BE2C (cell line): ENCODE measurements at regions not wholly inside any gene's neighbourhood (a gene's known extent, or its start where the extent isn't known, plus 50 kb on each side); places are given as distances from the start of the nearest gene placed in this dataset.

Experiments
- DNase-seq: peaks from one replicate; pipeline ENCODE4 v3.0.0-alpha.2; 2020
- H3K27me3 ChIP-seq: fragments of 250-450 bp; sonication (Bioruptor Pico); 2 replicates; pipeline ENCODE4 v1.5.1; 2020; ENCODE audit warnings: mild to moderate bottlenecking
- H3K36me3 ChIP-seq: fragments of 250-450 bp; sonication (Bioruptor Pico); 2 replicates; pipeline ENCODE4 v1.5.1; 2020; ENCODE audit warnings: mild to moderate bottlenecking
- H3K4me1 ChIP-seq: fragments of 250-450 bp; sonication (Bioruptor Pico); 2 replicates; pipeline ENCODE4 v1.5.1; 2020
- H3K4me3 ChIP-seq: 2 replicates; pipeline ENCODE4 v1.5.1; 2011; ENCODE audit warnings: low read depth, low read length
- H3K9me3 ChIP-seq: fragments of 250-450 bp; sonication (Bioruptor Pico); 2 replicates; pipeline ENCODE4 v1.5.1; 2020
- TF ChIP-seq, protein P1 (sequence below): IDR thresholded peaks from 2 replicates; pipeline ENCODE4 v1.5.1; 2012; ENCODE audit warnings: mild to moderate bottlenecking, low read depth, low read length

GRCh38 chr10:123507298-123507697, 158.9 kb upstream of the GPR26 start:
- H3K27me3 ChIP-seq, result peaks cover 96% of the 10 kb centered on the region
- H3K4me3 ChIP-seq, result no peak overlapping the region
- H3K4me1 ChIP-seq, result no peaks in the 10 kb centered on the region
- no peak for DNase-seq
- no peaks in the 10 kb centered on the region for H3K9me3 ChIP-seq
- TF ChIP-seq, protein P1, sequence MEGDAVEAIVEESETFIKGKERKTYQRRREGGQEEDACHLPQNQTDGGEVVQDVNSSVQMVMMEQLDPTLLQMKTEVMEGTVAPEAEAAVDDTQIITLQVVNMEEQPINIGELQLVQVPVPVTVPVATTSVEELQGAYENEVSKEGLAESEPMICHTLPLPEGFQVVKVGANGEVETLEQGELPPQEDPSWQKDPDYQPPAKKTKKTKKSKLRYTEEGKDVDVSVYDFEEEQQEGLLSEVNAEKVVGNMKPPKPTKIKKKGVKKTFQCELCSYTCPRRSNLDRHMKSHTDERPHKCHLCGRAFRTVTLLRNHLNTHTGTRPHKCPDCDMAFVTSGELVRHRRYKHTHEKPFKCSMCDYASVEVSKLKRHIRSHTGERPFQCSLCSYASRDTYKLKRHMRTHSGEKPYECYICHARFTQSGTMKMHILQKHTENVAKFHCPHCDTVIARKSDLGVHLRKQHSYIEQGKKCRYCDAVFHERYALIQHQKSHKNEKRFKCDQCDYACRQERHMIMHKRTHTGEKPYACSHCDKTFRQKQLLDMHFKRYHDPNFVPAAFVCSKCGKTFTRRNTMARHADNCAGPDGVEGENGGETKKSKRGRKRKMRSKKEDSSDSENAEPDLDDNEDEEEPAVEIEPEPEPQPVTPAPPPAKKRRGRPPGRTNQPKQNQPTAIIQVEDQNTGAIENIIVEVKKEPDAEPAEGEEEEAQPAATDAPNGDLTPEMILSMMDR, result no peak
- H3K36me3 ChIP-seq, result no peaks in the 10 kb centered on the region

DNA sequence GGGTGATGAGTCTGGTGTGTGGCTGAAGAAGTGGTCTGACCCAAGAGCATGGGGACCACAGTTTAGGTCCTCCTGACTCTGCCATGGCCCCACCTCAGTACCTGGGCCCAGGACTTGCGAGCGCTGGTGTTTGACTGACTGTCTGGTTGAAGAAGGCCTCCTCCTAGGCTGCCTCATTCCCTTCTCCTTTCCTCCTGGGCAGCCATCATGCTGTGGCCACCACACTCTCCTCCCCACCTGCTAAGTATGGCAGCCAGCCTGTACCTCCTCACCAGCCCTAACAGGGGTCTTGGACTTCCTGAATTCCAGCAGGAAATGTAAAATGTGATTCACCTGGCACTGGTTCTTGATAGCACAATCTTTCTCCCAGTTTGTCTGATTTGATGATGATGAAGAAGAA, 156.8 kb upstream of the GPR26 start:
- Histone ChIP-seq H3K4me1 (no peaks in the 10 kb centered on the region; the same call in 1 of the 2 replicates), H3K27me3 (peaks cover 97% of the 10 kb centered on the region), H3K36me3 (no peaks in the 10 kb centered on the region), H3K4me3 (no peak overlapping the region), H3K9me3 (no peaks in the 10 kb centered on the region)
- DNase-seq, result no peak
- TF ChIP-seq, protein P1, result no peak

GRCh38 chr10:123512901-123513775, 153.0 kb upstream of the GPR26 start:
- Histone ChIP-seq H3K4me1 (no peaks in the 10 kb centered on the region; the same call in 1 of the 2 replicates), H3K9me3 (no peaks in the 10 kb centered on the region), H3K4me3 (no peak overlapping the region), H3K27me3 (peaks cover 99% of the 10 kb centered on the region), H3K36me3 (no peaks in the 10 kb centered on the region)
- TF ChIP-seq, protein P1, result no peak
- peak; percentile 45 for DNase-seq

- no peaks in the 10 kb centered on the region for H3K36me3 ChIP-seq
- H3K27me3 ChIP-seq, result peaks cover 97% of the 10 kb centered on the region
- TF ChIP-seq, protein P1, result no peak
- H3K4me1 ChIP-seq, result no peaks in the 10 kb centered on the region; the same call in 1 of the 2 replicates
- no peak overlapping the region for H3K4me3 ChIP-seq
- no peaks in the 10 kb centered on the region for H3K9me3 ChIP-seq
- no peak for DNase-seq
Observed at GRCh38 chr10:123513870-123514269, 152.3 kb upstream of the GPR26 start.

DNA sequence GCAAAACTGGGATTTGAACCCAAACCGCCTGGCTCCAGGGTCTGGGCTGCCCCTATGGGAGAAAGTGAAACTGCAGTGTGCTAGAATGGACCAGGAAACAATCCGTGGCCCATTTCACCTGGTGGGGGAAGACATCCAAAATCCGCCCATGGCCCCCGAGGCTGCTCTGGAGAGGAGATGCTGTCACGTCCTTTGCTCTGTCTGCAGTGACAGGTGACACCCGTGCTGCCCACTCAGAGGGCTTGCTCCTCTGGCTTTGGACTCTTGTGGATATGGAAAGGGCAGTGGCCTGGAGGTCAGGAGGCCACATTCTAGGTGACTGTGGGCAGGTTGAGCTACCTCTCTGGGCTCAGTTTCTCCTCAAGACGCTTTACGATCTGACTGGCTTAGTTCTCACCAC, 151.2 kb upstream of the GPR26 start:
- H3K27me3 ChIP-seq, result peaks cover 97% of the 10 kb centered on the region
- H3K4me1 ChIP-seq, result no peaks in the 10 kb centered on the region; the same call in 1 of the 2 replicates
- TF ChIP-seq, protein P1, result no peak
- no peaks in the 10 kb centered on the region for H3K9me3 ChIP-seq
- no peaks in the 10 kb centered on the region for H3K36me3 ChIP-seq
- no peak overlapping the region for H3K4me3 ChIP-seq
- no peak for DNase-seq

DNA sequence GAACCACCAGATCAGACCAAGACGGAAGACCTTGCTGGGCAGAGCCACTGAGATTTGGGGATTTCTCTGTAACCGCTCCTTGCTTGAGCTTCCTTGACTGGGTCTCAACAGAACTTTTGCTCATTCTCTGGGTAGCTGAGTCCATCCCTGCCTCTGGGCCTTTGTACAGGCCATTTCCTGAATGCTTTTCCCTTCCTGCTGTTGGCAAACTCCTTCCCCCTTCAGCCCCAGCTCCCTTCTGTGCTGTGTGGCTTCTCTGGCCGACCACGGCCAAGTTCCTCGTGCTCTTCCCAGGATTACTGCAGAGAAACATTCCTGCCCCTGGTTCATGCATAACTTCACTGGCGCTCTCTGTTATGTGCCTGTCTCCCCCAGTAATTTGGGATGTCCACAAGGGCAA, 150.5 kb upstream of the GPR26 start:
- H3K4me1 ChIP-seq, result no peaks in the 10 kb centered on the region; the same call in 1 of the 2 replicates
- no peaks in the 10 kb centered on the region for H3K9me3 ChIP-seq
- no peak overlapping the region for H3K4me3 ChIP-seq
- TF ChIP-seq, protein P1, result no peak
- no peak for DNase-seq
- no peaks in the 10 kb centered on the region for H3K36me3 ChIP-seq
- H3K27me3 ChIP-seq, result peaks cover 91% of the 10 kb centered on the region
